HCT116 (cell line): ENCODE measurements at regions not wholly inside any gene's neighbourhood (a gene's known extent, or its start where the extent isn't known, plus 50 kb on each side); places are given as distances from the start of the nearest gene placed in this dataset.

ENCODE experiments used
- ATAC-seq: fragments of 200-7000 bp; cut with Tn5 transposase; 2 replicates; pipeline ENCODE4 v1.9.1; 2020; ENCODE audit warnings: mild to moderate bottlenecking, moderate library complexity
- BruUV-seq: library from RNA; stranded (reverse); fragments of 400-500 nt; replicated peaks from 2 replicates; lab custom pipeline; 2021; lab: Mats Ljungman, UMichigan
- CTCF ChIA-PET: fragments of 300-600 bp; sonication (Branson Sonifier 250); formaldehyde crosslinking; loops from one replicate; lab custom pipeline; 2021; ENCODE audit warnings: antibody characterized with exemption; lab: Charles Lee
- POLR2A ChIA-PET: fragments of 300-600, 350-600 bp; sonication (Branson Sonifier 250); formaldehyde crosslinking; loops from one replicate; lab custom pipeline; 2021; ENCODE audit warnings: antibody characterized with exemption; lab: Charles Lee
- RAD21 ChIA-PET, 2 experiments: fragments of 300-600 bp; sonication (Branson Sonifier 250); formaldehyde crosslinking; loops; one replicate each; lab custom pipeline; 2023; ENCODE audit warnings: low total read pairs in 2 of 2; ENCODE audit not compliant: uncharacterized antibody in 2 of 2, unreplicated experiment in 2 of 2, low non-redundant PET in 1 of 2; lab: Charles Lee
- DNase-seq: peaks from one replicate; pipeline ENCODE4 v3.0.0-alpha.2; 2010; ENCODE audit warnings: low read depth, low spot score
- H2AFZ ChIP-seq: fragments of 200-600 bp; shearing (Covaris generic), sonication (generic); 2 replicates; pipeline ENCODE4 v1.6.1; 2017; ENCODE audit warnings: low read depth, mixed run types, mixed read lengths, antibody characterized with exemption, low read length; ENCODE audit not compliant: poor library complexity, severe bottlenecking
- H3K27ac ChIP-seq: 2 replicates; pipeline ENCODE4 v1.5.1; 2012; ENCODE audit warnings: low read depth, low read length
- H3K27me3 ChIP-seq: fragments of 200-600 bp; sonication (generic); 2 replicates; pipeline ENCODE4 v1.6.1; 2016; ENCODE audit warnings: mixed run types, low read length, mixed read lengths; ENCODE audit not compliant: insufficient read depth
- H3K36me3 ChIP-seq, 2 experiments: fragments of 200-500 bp in 1 of 2; fragments of 200-600 bp in 1 of 2; sonication (Bioruptor generic) in 1 of 2; sonication (generic) in 1 of 2; 2 replicates each; pipeline versions ENCODE4 v1.5.1 to v1.6.1; 2014 to 2016; ENCODE audit warnings: low read length in 2 of 2, inconsistent platforms in 1 of 2, mixed read lengths in 1 of 2, mixed run types in 1 of 2; ENCODE audit not compliant: insufficient read depth in 2 of 2, control insufficient read depth in 1 of 2
- H3K4me1 ChIP-seq, 2 experiments: fragments of 200-600 bp in 1 of 2; sonication (generic) in 1 of 2; 2 replicates each; pipeline versions ENCODE4 v1.5.1 to v1.6.1; 2012 to 2017; ENCODE audit warnings: low read length in 2 of 2, inconsistent platforms in 1 of 2, mild to moderate bottlenecking in 1 of 2, mixed read lengths in 1 of 2, mixed run types in 1 of 2, moderate library complexity in 1 of 2; ENCODE audit not compliant: insufficient read depth in 2 of 2, control insufficient read depth in 1 of 2
- H3K4me2 ChIP-seq: fragments of 200-600 bp; sonication (generic); 2 replicates; pipeline ENCODE4 v1.6.1; 2017; ENCODE audit warnings: mixed run types, low read length, mixed read lengths
- H3K4me3 ChIP-seq, 2 experiments: fragments of 200-600 bp in 1 of 2; sonication (generic) in 1 of 2; replicated peaks in 1 of 2; 2 replicates each; pipeline ENCODE4 v1.5.1; 2011 to 2016; ENCODE audit warnings: low read length in 2 of 2, control low read depth in 1 of 2, low read depth in 1 of 2, mild to moderate bottlenecking in 1 of 2, mixed read lengths in 1 of 2, mixed run types in 1 of 2
- H3K79me2 ChIP-seq: fragments of 200-600 bp; sonication (generic); 2 replicates; pipeline ENCODE4 v1.6.1; 2017; ENCODE audit warnings: mild to moderate bottlenecking, mixed run types, low read length, moderate library complexity, mixed read lengths; ENCODE audit not compliant: insufficient read depth
- H3K9ac ChIP-seq: fragments of 200-600 bp; sonication (generic); 2 replicates; pipeline ENCODE4 v1.6.1; 2016; ENCODE audit warnings: low read length, mixed read lengths
- H3K9me2 ChIP-seq: fragments of 200-600 bp; sonication (generic), shearing (Covaris generic); 2 replicates; pipeline ENCODE4 v1.6.1; 2017; ENCODE audit warnings: mixed run types, mild to moderate bottlenecking, moderate library complexity; ENCODE audit not compliant: insufficient read depth
- H3K9me3 ChIP-seq, 2 experiments: fragments of 200-500 bp in 1 of 2; fragments of 200-600 bp in 1 of 2; sonication (Bioruptor generic) in 1 of 2; sonication (generic) in 1 of 2; 2 replicates each; pipeline ENCODE4 v1.6.1; 2014 to 2017; ENCODE audit warnings: low read length in 2 of 2, mixed read lengths in 2 of 2, inconsistent platforms in 1 of 2, low read depth in 1 of 2, mild to moderate bottlenecking in 1 of 2, mixed run types in 1 of 2, moderate library complexity in 1 of 2; ENCODE audit not compliant: control insufficient read depth in 1 of 2, insufficient read depth in 1 of 2
- H4K20me1 ChIP-seq: fragments of 200-600 bp; sonication (generic), shearing (Covaris generic); 2 replicates; pipeline ENCODE4 v1.6.1; 2017; ENCODE audit warnings: mixed run types, mild to moderate bottlenecking, moderate library complexity; ENCODE audit not compliant: insufficient read depth
- ATF3 ChIP-seq: IDR thresholded peaks from 2 replicates; pipeline ENCODE4 v1.6.1; 2012
- CBX3 ChIP-seq: IDR thresholded peaks from 2 replicates; pipeline ENCODE4 v1.6.1; 2012; ENCODE audit warnings: low read depth
- CEBPB ChIP-seq: IDR thresholded peaks from 2 replicates; pipeline ENCODE4 v1.6.1; 2012; ENCODE audit warnings: low read depth
- CTCF ChIP-seq, 3 experiments: fragments of 200-600 bp in 1 of 3; sonication (generic) in 1 of 3; IDR thresholded peaks in 2 of 3; conservative IDR thresholded peaks in 1 of 3; 2 replicates each; pipeline ENCODE4 v1.5.1; 2012 to 2017; ENCODE audit warnings: low read depth in 2 of 3, low read length in 2 of 3, antibody characterized with exemption in 1 of 3, borderline replicate concordance in 1 of 3, control low read depth in 1 of 3, mild to moderate bottlenecking in 1 of 3, mixed read lengths in 1 of 3, mixed run types in 1 of 3, moderate library complexity in 1 of 3; ENCODE audit not compliant: insufficient read depth in 1 of 3
- ELF1 ChIP-seq: IDR thresholded peaks from 2 replicates; pipeline ENCODE4 v1.6.1; 2012; ENCODE audit warnings: low read depth, borderline replicate concordance
- EZH2 ChIP-seq: fragments of 200-600 bp; sonication (generic); IDR thresholded peaks from 2 replicates; pipeline ENCODE4 v1.6.1; 2017; ENCODE audit warnings: antibody characterized with exemption, mixed run types
- EZH2phosphoT487 ChIP-seq: fragments of 200-600 bp; IDR thresholded peaks from 2 replicates; pipeline ENCODE4 v1.6.1; 2018; ENCODE audit warnings: antibody characterized with exemption, borderline replicate concordance
- FOSL1 ChIP-seq: IDR thresholded peaks from 2 replicates; pipeline ENCODE4 v1.6.1; 2012; ENCODE audit warnings: low read depth
- JUND ChIP-seq: IDR thresholded peaks from 2 replicates; pipeline ENCODE4 v1.6.1; 2012
- POLR2A ChIP-seq: IDR thresholded peaks from 2 replicates; pipeline ENCODE4 v1.7.0; 2011; ENCODE audit warnings: borderline replicate concordance; ENCODE audit not compliant: insufficient read depth, insufficient read length; ENCODE audit errors: extremely low read depth
- REST ChIP-seq: IDR thresholded peaks from 2 replicates; pipeline ENCODE4 v1.6.1; 2012; ENCODE audit warnings: low read depth
- SIN3A ChIP-seq: IDR thresholded peaks from 2 replicates; pipeline ENCODE4 v1.6.1; 2012; ENCODE audit warnings: low read depth
- SP1 ChIP-seq: IDR thresholded peaks from 2 replicates; pipeline ENCODE4 v1.6.1; 2012; ENCODE audit warnings: low read depth
- SRF ChIP-seq: IDR thresholded peaks from 2 replicates; pipeline ENCODE4 v1.6.1; 2012; ENCODE audit warnings: low read depth
- TCF7L2 ChIP-seq: IDR thresholded peaks from 2 replicates; pipeline ENCODE4 v1.7.0; 2011; ENCODE audit warnings: borderline replicate concordance, inconsistent platforms; ENCODE audit not compliant: insufficient read depth, insufficient read length; ENCODE audit errors: extremely low read depth
- YY1 ChIP-seq: IDR thresholded peaks from 2 replicates; pipeline ENCODE4 v1.6.1; 2011; ENCODE audit warnings: low read length, low read depth, moderate library complexity, mild to moderate bottlenecking; ENCODE audit not compliant: insufficient replicate concordance; ENCODE audit errors: extremely low read depth
- ZBTB33 ChIP-seq: IDR thresholded peaks from 2 replicates; pipeline ENCODE4 v1.6.1; 2011; ENCODE audit warnings: mild to moderate bottlenecking, low read length, moderate library complexity; ENCODE audit not compliant: insufficient replicate concordance; ENCODE audit errors: extremely low read depth
- ZFX ChIP-seq: fragments of 450-650 bp; IDR thresholded peaks from 2 replicates; pipeline ENCODE4 v1.6.1; 2017
- ZNF274 ChIP-seq: fragments of 200-500 bp; sonication (Bioruptor generic); IDR thresholded peaks from 2 replicates; pipeline ENCODE4 v1.6.1; 2014; ENCODE audit warnings: mild to moderate bottlenecking, low read depth, low read length, inconsistent platforms
- intact Hi-C: fragments of 100-400 bp; cut with micrococcal nuclease; formaldehyde crosslinking; loops from 2 replicates; pipeline ENCODE4 v1.10.0; 2022

- no peak overlapping the region for H3K27ac ChIP-seq
- no peaks in the 10 kb centered on the region for H4K20me1 ChIP-seq
- ChIA-PET RAD21 (no interaction called here), POLR2A (no interaction called here), CTCF (no interaction called here)
- H3K9me3 ChIP-seq: no peaks in the 10 kb centered on the region
- no peak for TF ChIP-seq CBX3
- TF ChIP-seq SIN3A: no peak
- no peak for TF ChIP-seq TCF7L2
- no peak for TF ChIP-seq EZH2
- no peak for TF ChIP-seq EZH2phosphoT487
- no peak for TF ChIP-seq YY1
- no peak for TF ChIP-seq JUND
- TF ChIP-seq ZNF274: no peak
- no peak for TF ChIP-seq REST
- TF ChIP-seq POLR2A: no peak
- no peak for TF ChIP-seq SRF
- TF ChIP-seq FOSL1: no peak
- no peak for TF ChIP-seq ELF1
- TF ChIP-seq CEBPB: no peak
- TF ChIP-seq ATF3: no peak
- TF ChIP-seq SP1: no peak
- no peak for TF ChIP-seq ZFX
- TF ChIP-seq ZBTB33: no peak
- TF ChIP-seq CTCF (IDR thresholded peaks at IDR 0.05 in 2 of 3, conservative IDR thresholded peaks at IDR 0.05 in 1 of 3; ENCODE audit: borderline replicate concordance in 1 of 3, insufficient read depth in 1 of 3, low read depth in 2 of 3, low read length in 2 of 3): no peak
- H3K36me3 ChIP-seq: no peaks in the 10 kb centered on the region
- intact Hi-C loops: no loop called here
- no peaks in the 10 kb centered on the region for H3K27me3 ChIP-seq
- H3K9ac ChIP-seq: no peak overlapping the region
- no peaks in the 10 kb centered on the region for H3K79me2 ChIP-seq
- no TSS peak for BruUV-seq
- DNase-seq: no peak
- H2AFZ ChIP-seq: no peak overlapping the region
- H3K9me2 ChIP-seq: no peaks in the 10 kb centered on the region
- H3K4me3 ChIP-seq: no peak overlapping the region
- no peak for ATAC-seq
- H3K4me1 ChIP-seq: no peaks in the 10 kb centered on the region
- no peak overlapping the region for H3K4me2 ChIP-seq
These were observed 380.1 kb upstream of the RIOK2 start for GRCh38 chr5:97563050-97563657.
